ENCODE measurements at regions not wholly inside any gene's neighbourhood (a gene's known extent, or its start where the extent isn't known, plus 50 kb on each side); places are given as distances from the start of the nearest gene placed in this dataset.

- no peak overlapping the region for H3K4me3 ChIP-seq (ENCODE audit: low read depth in 1 of 2, low read length in 2 of 2)
- H3K36me3 ChIP-seq (ENCODE audit: control insufficient read depth in 1 of 2, insufficient read depth in 2 of 2, low read length in 2 of 2) = no peaks in the 10 kb centered on the region
- H3K27me3 ChIP-seq (ENCODE audit: low read depth, low read length) = no peaks in the 10 kb centered on the region
- H3K27ac ChIP-seq (ENCODE audit: low read length) = no peak overlapping the region
- no peaks in the 10 kb centered on the region for H3K4me1 ChIP-seq (ENCODE audit: control insufficient read depth in 1 of 2, insufficient read depth in 2 of 2, low read length in 2 of 2)
- peaks cover 0 to 6% of the 10 kb centered on the region in 2 donors for H3K9me3 ChIP-seq (ENCODE audit: control insufficient read depth in 1 of 2, low read length in 2 of 2)
These were observed 794.9 kb upstream of the ACVR2A start for GRCh38 chr2:147049957-147050356.

DNA sequence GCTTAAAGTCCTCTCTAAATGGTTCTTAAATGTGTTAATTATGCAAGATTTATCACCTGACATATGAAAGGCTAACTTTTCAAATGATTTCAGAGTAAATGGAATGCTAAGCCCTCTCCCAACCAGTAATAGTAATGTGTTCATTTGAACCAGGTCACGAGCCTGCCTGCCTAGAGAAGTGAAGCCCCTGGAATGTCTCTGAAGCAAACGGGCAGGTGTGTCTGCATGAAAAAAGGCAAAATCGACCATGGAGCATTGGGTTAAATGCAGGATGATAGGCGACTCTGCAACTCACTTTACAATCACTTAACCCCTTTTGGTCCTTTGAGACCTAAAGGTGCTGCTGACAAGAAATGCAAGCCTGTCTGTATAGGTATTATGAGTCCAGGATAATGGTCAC lies 798.4 kb upstream of the ACVR2A start:
- Histone ChIP-seq H3K4me3 (ENCODE audit: low read depth in 1 of 2, low read length in 2 of 2) (no peak overlapping the region), H3K27ac (ENCODE audit: low read length) (no peak overlapping the region), H3K9me3 (ENCODE audit: control insufficient read depth in 1 of 2, low read length in 2 of 2) (no peaks in the 10 kb centered on the region), H3K4me1 (ENCODE audit: control insufficient read depth in 1 of 2, insufficient read depth in 2 of 2, low read length in 2 of 2) (no peaks in the 10 kb centered on the region), H3K27me3 (ENCODE audit: low read depth, low read length) (no peaks in the 10 kb centered on the region), H3K36me3 (ENCODE audit: control insufficient read depth in 1 of 2, insufficient read depth in 2 of 2, low read length in 2 of 2) (no peaks in the 10 kb centered on the region)

GRCh38 chr2:147045113-147045512 lies 799.7 kb upstream of the ACVR2A start:
- H3K9me3 ChIP-seq (ENCODE audit: control insufficient read depth in 1 of 2, low read length in 2 of 2) = no peaks in the 10 kb centered on the region
- H3K36me3 ChIP-seq (ENCODE audit: control insufficient read depth in 1 of 2, insufficient read depth in 2 of 2, low read length in 2 of 2) = no peaks in the 10 kb centered on the region
- no peaks in the 10 kb centered on the region for H3K27me3 ChIP-seq (ENCODE audit: low read depth, low read length)
- no peak overlapping the region for H3K4me3 ChIP-seq (ENCODE audit: low read depth in 1 of 2, low read length in 2 of 2)
- H3K27ac ChIP-seq (ENCODE audit: low read length) = no peak overlapping the region
- no peaks in the 10 kb centered on the region for H3K4me1 ChIP-seq (ENCODE audit: control insufficient read depth in 1 of 2, insufficient read depth in 2 of 2, low read length in 2 of 2)

DNA sequence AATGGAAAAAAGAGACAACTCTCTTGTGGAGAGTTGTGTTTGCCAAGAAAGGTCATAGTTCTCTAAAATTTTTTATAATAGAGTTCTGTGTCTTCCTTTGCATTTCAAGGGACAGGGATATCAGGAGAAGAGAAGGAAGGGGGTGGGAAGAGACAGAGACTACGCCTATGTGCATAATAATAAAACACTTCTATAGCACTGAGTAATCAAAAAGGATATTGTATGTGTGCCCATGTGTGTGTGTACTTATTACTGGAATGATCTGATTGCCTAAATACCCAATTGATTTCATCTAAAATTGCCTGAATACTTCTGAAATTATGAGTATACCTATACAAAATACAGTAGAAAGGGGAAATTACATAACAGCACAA lies 803.7 kb upstream of the ACVR2A start:
- Histone ChIP-seq H3K36me3 (ENCODE audit: control insufficient read depth in 1 of 2, insufficient read depth in 2 of 2, low read length in 2 of 2) (no peaks in the 10 kb centered on the region), H3K9me3 (ENCODE audit: control insufficient read depth in 1 of 2, low read length in 2 of 2) (no peaks in the 10 kb centered on the region), H3K27me3 (ENCODE audit: low read depth, low read length) (no peaks in the 10 kb centered on the region), H3K4me3 (ENCODE audit: low read depth in 1 of 2, low read length in 2 of 2) (no peak overlapping the region), H3K27ac (ENCODE audit: low read length) (no peak overlapping the region), H3K4me1 (ENCODE audit: control insufficient read depth in 1 of 2, insufficient read depth in 2 of 2, low read length in 2 of 2) (no peaks in the 10 kb centered on the region)

GRCh38 chr2:147040298-147041120 lies 804.3 kb upstream of the ACVR2A start:
- Histone ChIP-seq H3K36me3 (ENCODE audit: control insufficient read depth in 1 of 2, insufficient read depth in 2 of 2, low read length in 2 of 2) (no peaks in the 10 kb centered on the region), H3K27ac (ENCODE audit: low read length) (no peak overlapping the region), H3K4me1 (ENCODE audit: control insufficient read depth in 1 of 2, insufficient read depth in 2 of 2, low read length in 2 of 2) (no peaks in the 10 kb centered on the region), H3K9me3 (ENCODE audit: control insufficient read depth in 1 of 2, low read length in 2 of 2) (no peaks in the 10 kb centered on the region), H3K27me3 (ENCODE audit: low read depth, low read length) (no peaks in the 10 kb centered on the region), H3K4me3 (ENCODE audit: low read depth in 1 of 2, low read length in 2 of 2) (no peak overlapping the region)

- Histone ChIP-seq H3K9me3 (ENCODE audit: control insufficient read depth in 1 of 2, low read length in 2 of 2) (no peaks in the 10 kb centered on the region), H3K36me3 (ENCODE audit: control insufficient read depth in 1 of 2, insufficient read depth in 2 of 2, low read length in 2 of 2) (no peaks in the 10 kb centered on the region), H3K27me3 (ENCODE audit: low read depth, low read length) (no peaks in the 10 kb centered on the region), H3K4me1 (ENCODE audit: control insufficient read depth in 1 of 2, insufficient read depth in 2 of 2, low read length in 2 of 2) (no peaks in the 10 kb centered on the region), H3K27ac (ENCODE audit: low read length) (no peak overlapping the region), H3K4me3 (ENCODE audit: low read depth in 1 of 2, low read length in 2 of 2) (no peak overlapping the region)
These were observed 807.8 kb upstream of the ACVR2A start for GRCh38 chr2:147037048-147037447.

- no peaks in the 10 kb centered on the region for H3K36me3 ChIP-seq (ENCODE audit: control insufficient read depth in 1 of 2, insufficient read depth in 2 of 2, low read length in 2 of 2)
- no peak overlapping the region for H3K27ac ChIP-seq (ENCODE audit: low read length)
- no peaks in the 10 kb centered on the region for H3K27me3 ChIP-seq (ENCODE audit: low read depth, low read length)
- no peak overlapping the region for H3K4me3 ChIP-seq (ENCODE audit: low read depth in 1 of 2, low read length in 2 of 2)
- H3K4me1 ChIP-seq (ENCODE audit: control insufficient read depth in 1 of 2, insufficient read depth in 2 of 2, low read length in 2 of 2) = peaks cover 0 to 3% of the 10 kb centered on the region in 2 donors
- H3K9me3 ChIP-seq (ENCODE audit: control insufficient read depth in 1 of 2, low read length in 2 of 2) = no peaks in the 10 kb centered on the region
These were observed 811.8 kb upstream of the ACVR2A start for GRCh38 chr2:147033044-147033443.

DNA sequence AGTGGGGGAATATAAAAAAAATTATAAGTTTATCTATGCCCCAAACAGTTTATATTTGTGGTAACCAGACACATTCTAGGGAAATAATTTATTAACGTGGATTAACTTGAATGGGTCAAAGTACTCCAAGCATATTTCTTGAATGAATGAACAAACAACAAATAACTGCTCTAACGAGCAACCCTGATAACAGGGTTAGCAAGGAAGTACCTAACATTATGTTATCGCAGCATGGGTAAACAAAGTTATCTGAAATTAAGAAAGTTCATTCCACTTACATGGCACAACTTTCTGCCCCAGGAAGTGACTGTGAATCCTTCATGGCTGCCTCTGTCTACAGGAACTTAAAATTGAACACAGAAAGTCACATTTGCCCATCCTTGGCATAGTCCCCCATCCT lies 812.9 kb upstream of the ACVR2A start:
- Histone ChIP-seq H3K9me3 (ENCODE audit: control insufficient read depth in 1 of 2, low read length in 2 of 2) (no peaks in the 10 kb centered on the region), H3K27ac (ENCODE audit: low read length) (no peak overlapping the region), H3K27me3 (ENCODE audit: low read depth, low read length) (no peaks in the 10 kb centered on the region), H3K4me3 (ENCODE audit: low read depth in 1 of 2, low read length in 2 of 2) (no peak overlapping the region), H3K4me1 (ENCODE audit: control insufficient read depth in 1 of 2, insufficient read depth in 2 of 2, low read length in 2 of 2) (peaks cover 0 to 3% of the 10 kb centered on the region in 2 donors), H3K36me3 (ENCODE audit: control insufficient read depth in 1 of 2, insufficient read depth in 2 of 2, low read length in 2 of 2) (no peaks in the 10 kb centered on the region)

DNA sequence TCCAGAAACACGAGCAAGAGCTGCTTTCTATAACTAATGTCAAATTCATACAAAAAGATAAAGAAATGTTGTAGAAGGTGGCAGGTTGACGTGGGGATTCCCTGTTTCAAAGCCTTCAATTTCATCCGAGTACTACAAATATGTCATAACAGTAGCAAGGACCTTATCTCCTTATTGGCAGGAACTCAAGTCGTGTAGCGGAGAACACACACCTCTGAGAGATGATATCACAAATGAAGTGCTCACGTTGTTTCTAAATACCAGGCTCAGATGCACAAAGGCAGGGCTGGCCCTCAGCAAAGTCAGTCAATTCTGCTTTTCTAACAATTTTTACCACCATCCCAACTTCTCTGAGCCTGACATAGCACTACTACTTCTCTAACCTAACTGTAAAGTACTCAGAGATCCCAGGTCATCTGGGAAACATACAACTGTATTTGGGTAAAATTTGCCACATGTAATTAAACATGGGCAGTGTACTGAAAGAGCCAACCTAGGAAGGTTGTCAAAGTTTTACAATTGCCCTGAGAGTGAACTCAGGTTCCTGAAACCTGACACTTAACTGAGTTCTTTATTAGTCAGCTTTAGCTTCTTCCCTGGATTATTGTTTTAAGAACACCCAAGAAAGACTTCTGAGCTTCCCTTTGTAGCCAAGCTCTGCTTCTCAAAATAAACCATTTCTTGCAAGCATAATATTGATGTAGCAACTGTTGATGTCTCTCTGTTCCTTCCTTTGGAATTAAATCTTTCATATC lies 813.7 kb upstream of the ACVR2A start:
- H3K27me3 ChIP-seq (ENCODE audit: low read depth, low read length) = no peaks in the 10 kb centered on the region
- H3K27ac ChIP-seq (ENCODE audit: low read length) = no peak overlapping the region
- no peaks in the 10 kb centered on the region for H3K36me3 ChIP-seq (ENCODE audit: control insufficient read depth in 1 of 2, insufficient read depth in 2 of 2, low read length in 2 of 2)
- no peak overlapping the region for H3K4me3 ChIP-seq (ENCODE audit: low read depth in 1 of 2, low read length in 2 of 2)
- H3K9me3 ChIP-seq (ENCODE audit: control insufficient read depth in 1 of 2, low read length in 2 of 2) = no peaks in the 10 kb centered on the region
- peaks cover 0 to 3% of the 10 kb centered on the region in 2 donors for H3K4me1 ChIP-seq (ENCODE audit: control insufficient read depth in 1 of 2, insufficient read depth in 2 of 2, low read length in 2 of 2)

GRCh38 chr2:147027436-147027835 lies 817.4 kb upstream of the ACVR2A start:
- Histone ChIP-seq H3K4me3 (ENCODE audit: low read depth in 1 of 2, low read length in 2 of 2) (no peak overlapping the region), H3K9me3 (ENCODE audit: control insufficient read depth in 1 of 2, low read length in 2 of 2) (no peaks in the 10 kb centered on the region), H3K27ac (ENCODE audit: low read length) (no peak overlapping the region), H3K4me1 (ENCODE audit: control insufficient read depth in 1 of 2, insufficient read depth in 2 of 2, low read length in 2 of 2) (peaks cover 0 to 3% of the 10 kb centered on the region in 2 donors), H3K36me3 (ENCODE audit: control insufficient read depth in 1 of 2, insufficient read depth in 2 of 2, low read length in 2 of 2) (no peaks in the 10 kb centered on the region), H3K27me3 (ENCODE audit: low read depth, low read length) (no peaks in the 10 kb centered on the region)

DNA sequence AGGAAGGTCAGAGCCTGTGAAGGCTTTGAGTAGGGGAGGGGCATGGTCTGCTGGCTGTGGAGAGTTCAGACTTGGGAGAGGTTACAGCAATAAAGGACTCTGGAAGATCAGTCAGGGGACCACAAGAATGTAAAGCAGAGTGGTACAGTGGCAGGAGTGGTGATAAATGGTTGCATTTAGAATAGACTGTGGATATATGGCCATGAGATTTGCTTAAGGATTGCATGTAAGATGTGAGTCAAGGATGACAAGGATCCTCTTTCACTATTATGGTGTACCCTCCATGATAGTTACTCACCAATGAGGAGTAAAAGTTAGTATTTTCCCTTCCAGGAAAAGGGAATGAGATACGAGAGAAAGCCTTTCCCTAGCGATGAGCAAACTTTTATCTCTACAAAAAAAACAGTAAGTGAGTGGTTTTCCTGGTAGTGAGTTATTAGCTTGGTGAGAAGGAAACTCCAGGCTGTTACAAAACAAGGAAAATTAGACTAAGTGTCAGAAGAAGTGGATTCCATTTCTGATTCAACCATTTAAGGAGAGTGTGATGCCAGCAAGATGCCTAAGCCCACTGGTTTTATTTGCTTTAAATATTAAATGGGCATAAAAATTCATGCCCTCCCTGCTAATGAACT lies 818.0 kb upstream of the ACVR2A start:
- H3K27ac ChIP-seq (ENCODE audit: low read length) = no peak overlapping the region
- H3K4me3 ChIP-seq (ENCODE audit: low read depth in 1 of 2, low read length in 2 of 2) = no peak overlapping the region
- H3K4me1 ChIP-seq (ENCODE audit: control insufficient read depth in 1 of 2, insufficient read depth in 2 of 2, low read length in 2 of 2) = peaks cover 0 to 3% of the 10 kb centered on the region in 2 donors
- H3K27me3 ChIP-seq (ENCODE audit: low read depth, low read length) = no peaks in the 10 kb centered on the region
- no peaks in the 10 kb centered on the region for H3K9me3 ChIP-seq (ENCODE audit: control insufficient read depth in 1 of 2, low read length in 2 of 2)
- no peaks in the 10 kb centered on the region for H3K36me3 ChIP-seq (ENCODE audit: control insufficient read depth in 1 of 2, insufficient read depth in 2 of 2, low read length in 2 of 2)

Measured in muscle layer of duodenum (tissue), 2 donors.